HG03432 (cell line): ENCODE measurements at regions not wholly inside any gene's neighbourhood (a gene's known extent, or its start where the extent isn't known, plus 50 kb on each side); places are given as distances from the start of the nearest gene placed in this dataset.

ENCODE experiments used
- ATAC-seq: cut with Tn5 transposase; IDR thresholded peaks from one replicate; pipeline ENCODE4 v1.9.1; 2021; ENCODE audit warnings: mild to moderate bottlenecking, moderate library complexity; ENCODE audit not compliant: unreplicated experiment

DNA sequence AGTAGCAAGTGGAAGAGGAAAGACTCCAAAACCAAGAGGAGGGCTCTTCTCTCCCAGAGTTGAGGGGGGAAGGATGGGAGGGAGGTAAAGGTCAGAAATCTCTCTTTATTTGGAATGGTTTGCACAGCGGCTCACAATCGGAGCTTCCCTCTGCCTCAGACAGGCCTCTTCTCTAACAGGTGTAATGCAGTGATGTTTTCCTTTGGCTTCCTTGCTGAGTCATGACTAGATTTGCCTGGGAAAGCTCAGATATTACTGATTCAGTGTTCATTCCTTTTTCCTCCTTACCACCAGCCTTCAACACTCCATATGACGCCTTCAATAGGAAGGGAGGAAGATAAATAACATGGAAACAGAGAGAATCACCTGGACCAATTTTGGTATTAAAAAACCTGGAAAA, 136.6 kb downstream of the RNF152 start:
- ATAC-seq = no peak

DNA sequence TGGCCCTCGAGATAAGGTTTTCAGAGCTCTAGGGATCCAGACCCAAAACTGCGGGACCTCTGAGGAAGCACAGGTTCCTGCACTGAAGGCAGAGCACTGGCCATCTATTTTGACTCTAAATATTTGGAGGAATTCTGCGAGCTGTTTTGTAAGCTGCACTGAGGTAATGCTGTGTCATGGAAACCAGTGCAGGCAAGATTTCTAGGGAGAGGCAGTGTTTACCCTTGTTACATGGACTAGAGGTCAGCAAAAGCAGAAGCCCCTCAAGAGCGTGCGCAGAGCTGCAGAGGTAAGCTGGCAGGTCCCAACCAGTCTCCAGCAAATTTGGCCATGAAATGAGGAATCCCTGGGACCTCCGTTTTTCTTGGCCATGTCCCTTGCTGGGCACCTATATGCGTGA, 137.3 kb downstream of the RNF152 start:
- no peak for ATAC-seq

DNA sequence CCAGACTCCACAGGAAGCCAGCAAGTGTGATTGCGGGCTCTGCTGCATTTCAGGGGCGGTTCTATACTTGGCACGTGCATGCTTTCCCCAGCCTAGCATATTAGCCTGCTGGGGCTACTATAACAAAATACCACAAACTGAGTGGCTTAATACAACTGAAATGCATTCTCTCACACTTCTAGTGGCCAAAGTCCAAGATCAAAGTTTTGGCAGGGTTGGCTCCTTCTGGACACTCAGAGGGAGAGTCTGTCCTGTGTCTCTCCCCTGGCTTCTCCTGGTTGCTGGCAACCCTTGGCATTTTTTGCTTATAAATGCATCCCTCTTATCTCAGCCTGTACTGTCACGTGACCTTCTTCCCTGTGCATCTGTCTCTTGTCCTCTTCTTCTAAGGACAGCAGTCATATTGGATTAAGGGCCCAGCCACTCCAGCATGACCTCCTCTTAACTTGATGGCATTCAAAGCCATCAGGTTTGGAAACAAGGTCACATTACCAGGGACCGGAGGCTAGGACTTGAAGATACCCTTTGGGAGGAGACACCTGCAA, 138.7 kb downstream of the RNF152 start:
- ATAC-seq = no peak

DNA sequence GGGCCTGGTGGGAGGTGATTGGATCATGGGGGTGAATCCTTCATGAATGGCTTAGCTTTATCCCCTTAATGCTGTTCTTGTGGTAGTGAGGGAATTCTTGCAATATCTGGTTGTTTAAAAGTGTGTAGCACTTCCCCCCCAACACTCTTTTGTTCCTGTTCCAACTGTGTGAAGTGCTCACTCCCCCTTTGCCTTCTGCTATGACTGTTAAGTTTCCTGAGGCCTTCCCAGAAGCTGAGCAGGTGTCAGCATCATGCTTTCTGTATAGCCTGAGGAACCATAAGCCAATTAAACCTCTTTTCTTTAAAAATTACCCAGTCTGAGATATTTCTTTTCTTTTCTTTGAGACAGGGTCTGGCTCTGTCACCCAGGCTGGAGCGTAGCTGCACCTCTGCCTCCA, 139.4 kb downstream of the RNF152 start:
- no peak for ATAC-seq

DNA sequence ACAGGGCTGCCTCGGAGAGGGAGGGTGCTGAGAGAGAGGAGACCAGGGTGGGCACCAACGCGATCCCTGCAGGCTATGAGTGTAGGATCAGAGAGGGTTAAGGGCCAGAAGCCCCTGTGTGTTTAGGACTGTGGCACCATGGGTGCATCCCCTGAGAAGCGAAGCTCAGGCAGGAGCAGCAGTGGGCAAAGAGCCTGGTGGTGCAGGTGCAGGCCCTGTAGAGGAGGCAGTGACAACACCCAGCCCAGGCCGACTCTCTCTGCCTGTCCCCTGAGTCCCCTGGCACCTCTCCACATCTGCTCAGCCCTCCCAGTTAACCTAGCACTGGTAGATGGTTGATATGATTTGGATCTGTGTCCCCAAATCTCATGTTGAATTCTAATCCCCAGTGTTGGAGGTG, 139.8 kb downstream of the RNF152 start:
- ATAC-seq = no peak

DNA sequence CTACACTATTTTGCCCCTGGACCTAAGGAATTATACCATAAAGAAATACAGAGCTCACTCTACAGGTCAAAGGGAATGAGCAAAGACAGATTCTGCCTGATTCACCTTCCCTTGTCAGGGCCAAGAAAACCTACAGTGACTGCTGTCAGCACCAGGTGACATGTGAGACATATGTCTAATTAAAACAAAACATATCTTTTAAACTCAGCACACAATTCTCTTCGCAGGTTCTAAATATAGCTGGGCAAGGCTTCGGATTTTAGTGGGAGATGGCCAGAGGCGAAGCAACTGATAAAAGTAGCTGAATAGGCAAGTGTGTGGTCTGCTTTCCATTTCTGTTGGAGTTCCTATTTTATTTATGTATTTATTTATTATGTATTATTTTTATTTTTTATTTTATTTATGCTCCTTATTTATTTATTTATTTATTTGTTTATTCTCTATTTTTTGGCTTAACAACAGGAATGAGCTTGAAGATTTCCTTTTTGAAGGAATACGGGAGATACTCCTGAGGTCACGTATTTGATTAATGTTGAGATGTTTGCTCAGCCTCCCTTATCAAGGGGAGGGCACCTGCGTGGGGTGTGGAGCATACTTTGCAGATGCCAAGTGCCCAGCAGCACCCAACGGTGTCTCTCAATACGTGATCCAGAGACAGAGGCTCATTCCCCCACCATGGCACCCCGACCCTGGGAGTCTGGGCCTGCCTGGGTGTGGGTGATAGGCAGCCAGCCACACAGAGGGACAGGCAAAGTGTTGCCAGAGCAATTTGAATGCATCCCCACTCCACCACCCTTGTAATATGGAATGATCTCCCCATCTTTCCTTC, 141.8 kb downstream of the RNF152 start:
- no peak for ATAC-seq

DNA sequence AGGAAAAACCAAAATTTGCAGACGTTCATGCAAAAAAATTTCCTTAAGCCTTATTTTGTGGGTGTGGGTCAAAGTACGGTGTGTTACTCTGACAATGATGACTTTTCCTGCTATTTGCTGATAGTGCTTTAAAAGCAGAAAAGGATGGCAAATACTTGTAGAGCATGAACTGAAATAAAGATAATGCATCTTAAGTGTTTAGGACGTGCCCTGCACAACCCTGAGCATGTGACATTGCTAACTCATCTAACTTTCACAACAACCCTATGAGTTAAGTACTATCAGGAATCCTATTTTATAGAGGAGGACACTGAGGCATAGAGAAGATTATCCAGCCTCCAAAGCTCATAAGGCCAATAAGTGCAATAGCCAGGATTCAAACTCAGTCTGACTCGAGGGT, 143.3 kb downstream of the RNF152 start:
- ATAC-seq = no peak

DNA sequence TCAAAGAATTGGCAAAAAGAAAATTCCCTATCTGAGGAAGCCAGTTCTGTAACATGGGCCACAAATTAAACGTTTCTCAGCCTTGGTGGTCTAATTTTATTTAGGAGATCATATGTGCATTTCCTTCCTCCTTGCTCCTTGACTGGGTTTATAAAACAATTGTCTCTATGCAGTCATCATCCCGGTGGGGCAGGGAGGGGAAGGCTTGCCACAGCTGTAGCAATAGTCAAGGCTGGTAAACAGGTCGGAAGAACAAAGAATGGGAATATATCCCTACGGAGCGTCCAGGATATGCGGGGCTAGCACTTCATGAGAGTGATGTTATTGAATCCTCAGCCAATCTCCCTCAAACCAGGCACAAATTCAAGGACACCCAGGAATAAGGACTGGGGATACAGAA, 143.8 kb downstream of the RNF152 start:
- ATAC-seq = no peak

DNA sequence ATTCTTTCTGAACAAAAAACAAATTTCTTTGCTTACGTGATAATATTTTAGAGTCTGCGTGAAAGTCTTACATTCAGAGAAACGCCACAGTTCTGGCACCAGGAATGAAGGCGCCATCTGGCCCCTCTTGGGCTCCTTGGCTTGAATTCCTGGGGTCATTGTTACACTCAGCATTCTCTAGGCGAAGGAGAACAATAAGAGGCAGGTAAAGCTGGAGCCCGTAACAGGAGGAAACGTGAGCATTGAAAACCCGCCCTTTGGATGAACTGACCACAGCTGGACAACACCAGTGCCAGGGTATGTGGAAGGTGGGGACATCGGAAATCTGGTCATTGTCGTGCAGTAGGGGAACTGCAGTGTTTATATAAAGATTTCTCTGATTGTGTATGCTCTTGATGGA, 144.8 kb downstream of the RNF152 start:
- ATAC-seq = no peak

DNA sequence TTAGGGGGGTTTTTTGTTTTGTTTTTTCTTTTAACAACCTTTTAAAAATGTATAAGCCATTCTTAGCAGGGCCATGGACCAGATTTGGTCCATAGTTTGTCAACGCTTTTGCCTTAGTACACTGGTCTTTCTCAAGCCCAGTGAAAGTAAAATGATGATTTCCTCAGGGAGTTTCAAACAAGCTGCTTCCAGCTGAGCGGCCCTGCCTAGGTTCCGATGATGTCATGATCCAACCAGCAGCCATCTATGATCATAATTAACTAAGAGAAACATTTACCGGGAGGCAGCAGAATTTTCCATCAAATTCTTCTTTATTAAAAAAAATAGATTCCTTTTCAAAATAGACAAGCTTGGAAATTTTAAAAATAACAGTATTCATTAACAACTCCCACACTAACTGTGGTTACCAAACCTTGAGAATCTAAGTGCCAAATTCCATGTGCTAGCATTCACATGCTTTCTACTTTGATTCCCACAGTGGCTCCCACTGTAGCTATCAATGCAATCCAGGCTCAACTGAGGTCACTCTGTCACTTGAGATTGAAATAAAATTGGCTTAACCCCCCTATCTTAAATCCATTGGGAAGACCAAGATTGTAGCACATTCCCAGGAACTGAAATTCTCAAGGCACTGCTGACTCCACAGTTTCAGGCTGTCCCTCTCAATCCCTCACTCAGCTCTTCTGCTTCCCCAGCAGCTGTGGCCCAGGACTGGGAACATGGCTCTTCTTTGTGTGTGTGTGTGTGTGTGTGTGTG, 148.9 kb downstream of the RNF152 start:
- ATAC-seq = no peak

DNA sequence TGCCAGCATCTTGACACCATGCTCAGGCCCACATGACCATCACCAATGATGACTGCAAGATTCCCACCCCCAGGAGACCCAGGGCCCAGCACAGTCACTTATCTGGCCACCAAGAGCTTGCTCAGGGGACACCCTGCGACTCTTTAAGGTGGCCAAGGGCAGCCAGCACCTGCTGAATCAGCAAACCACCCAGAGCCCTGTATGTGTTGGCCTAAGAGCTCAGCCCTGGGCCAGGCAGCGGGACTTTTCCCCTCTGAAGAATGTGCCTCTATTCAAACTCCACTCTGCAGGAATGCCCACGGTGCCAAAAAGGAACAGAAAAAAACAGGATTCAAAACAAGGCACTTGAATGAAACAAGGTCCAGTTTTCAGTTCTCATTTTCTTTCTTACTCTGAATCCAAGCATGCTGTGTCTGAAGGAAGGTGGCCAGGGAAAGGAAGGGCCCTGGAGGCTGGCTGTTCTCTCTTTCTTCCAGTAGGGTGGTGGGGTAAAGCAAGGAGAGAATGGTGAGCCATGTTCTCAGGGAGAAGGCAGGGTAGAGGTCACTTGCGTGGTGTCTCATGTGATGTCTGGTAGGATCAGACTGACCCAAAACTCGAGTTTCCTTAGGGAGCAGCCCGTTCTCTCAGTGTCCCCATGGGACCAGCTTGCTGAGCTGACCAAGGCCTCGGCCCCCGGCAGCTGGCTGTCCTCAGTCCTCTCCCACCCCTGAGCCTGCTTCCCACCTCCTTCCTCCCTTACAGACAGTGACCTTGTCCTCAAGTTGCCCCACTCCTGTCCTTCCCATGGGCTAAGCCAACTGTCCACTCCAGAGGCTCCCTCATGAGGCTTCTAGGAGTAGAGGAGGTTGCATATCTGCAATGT, 150.0 kb downstream of the RNF152 start:
- ATAC-seq = no peak

DNA sequence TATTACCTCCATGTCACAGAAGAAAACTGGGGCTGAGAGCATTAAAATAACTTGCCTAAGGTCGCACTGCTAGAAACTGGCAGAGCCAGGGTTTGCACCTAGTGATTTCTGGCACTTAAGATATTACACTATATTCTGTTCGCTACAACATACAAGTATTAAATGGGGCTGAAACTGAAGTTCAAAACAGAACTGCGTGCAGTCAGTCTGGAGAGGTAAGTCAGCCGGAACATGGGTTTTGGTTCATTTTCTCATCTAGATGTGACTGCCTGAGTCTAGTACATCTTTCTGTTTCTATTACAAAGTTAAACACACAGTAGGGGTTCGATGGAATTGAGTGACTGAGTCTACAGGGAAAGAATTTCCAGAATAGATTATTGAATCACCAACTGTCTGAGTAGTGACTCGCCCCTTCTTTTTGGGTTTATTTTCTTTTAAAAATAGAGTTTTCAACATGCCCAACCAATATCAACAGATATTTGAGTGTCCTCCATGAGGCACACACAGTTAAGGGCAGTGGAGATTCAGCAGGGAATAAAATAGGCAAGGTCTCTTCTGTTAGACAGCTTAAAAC, 150.8 kb downstream of the RNF152 start:
- no peak for ATAC-seq

DNA sequence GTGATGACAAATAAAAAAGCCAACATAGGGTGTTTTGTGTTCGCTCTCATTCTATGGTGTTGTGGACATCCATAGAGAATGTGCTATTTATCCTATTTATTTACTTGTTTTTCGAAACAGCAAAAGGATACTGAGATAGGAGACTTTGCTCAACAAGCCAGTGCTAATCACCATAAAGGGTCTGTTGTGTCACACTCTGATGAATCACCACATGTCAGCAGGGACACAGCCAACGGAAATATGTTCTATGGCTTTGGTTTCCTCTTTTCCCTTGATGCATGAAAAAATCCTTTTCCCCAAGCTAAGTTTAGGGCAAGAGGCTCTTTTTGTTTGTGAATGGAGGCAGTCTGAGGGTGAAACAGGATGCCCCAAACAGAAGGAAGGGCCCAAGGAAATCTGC, 154.3 kb downstream of the RNF152 start:
- ATAC-seq = no peak

DNA sequence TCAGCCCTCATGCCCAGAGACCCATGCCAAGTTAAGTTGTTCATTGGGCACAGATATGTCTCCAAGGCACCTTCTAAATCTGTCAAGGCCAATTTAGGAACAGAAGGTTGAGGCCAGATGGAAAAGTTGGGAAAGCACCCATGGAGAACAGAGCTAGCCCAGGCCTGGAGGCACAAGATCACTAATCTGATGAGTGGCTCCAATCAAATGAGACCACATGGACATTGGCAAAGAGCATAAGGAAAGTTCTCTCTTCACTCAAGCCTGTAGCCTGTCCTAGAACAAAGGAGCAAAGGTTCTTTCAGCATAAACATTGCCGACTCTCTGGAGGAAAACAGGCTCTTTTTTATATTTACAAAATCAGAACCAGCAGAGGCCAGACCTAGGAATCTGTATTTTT, 154.8 kb downstream of the RNF152 start:
- ATAC-seq = no peak

DNA sequence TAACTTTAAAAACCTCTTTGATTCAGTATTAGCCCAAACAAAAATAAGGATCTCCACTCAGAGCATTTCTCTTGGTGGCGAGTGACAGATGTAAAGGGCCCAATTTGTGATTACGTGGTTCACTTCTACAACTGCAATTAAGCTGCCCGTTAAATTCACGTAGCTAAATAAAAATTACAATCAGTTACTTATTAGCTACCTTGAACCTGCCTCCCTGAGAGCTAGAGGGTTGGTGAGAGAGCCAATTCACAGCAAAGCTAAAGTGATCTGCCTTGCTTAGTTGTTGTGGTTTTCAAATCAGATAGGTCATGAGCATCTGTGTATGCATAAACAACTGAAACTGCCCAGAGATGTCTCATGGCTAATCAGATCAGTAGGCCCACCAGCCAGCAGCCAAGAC, 156.7 kb downstream of the RNF152 start:
- no peak for ATAC-seq

DNA sequence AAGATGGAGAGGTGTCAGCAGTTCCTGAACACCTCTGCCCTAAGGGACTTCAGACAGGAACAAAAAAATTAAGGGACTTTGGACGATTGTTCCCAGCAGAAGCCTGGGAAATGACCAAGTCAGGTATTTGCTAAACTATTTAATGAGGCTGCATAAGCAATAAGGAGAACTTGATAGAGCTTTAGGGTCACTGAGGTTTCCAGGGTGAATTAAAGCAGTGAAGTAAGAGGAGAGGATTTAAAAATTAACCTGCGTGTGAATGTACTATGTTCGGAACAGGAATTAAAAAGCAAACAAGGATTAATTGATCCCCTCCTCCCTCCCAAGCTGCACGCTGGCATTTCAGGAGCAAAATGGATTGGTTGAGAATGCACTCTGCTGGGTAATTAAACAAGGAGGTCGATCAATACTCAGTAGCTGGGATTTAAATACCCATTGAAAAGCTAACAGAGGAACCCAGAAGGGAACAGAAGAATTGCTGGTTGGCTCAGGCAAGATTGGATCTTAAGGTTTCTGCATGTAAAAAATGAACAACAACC, 157.2 kb downstream of the RNF152 start:
- no peak for ATAC-seq

DNA sequence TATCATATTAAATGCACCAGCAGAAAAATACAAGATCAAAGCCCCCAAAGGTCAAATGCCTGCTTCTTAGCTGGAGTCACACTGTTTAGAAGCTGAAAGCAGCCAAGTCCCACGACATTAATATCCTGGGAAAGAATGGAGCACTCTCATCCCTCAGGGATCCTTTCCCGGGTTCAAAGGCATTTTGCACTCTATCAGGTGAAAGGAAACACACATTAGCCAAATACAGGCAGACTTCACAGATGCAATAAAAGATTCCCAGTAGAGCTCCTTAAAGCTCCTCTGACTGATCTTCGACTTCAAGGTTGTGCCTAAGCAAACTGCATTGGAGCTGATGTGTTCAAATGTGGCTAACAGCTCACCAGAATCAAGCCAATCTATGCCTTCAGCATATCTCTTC, 158.4 kb downstream of the RNF152 start:
- no peak for ATAC-seq

DNA sequence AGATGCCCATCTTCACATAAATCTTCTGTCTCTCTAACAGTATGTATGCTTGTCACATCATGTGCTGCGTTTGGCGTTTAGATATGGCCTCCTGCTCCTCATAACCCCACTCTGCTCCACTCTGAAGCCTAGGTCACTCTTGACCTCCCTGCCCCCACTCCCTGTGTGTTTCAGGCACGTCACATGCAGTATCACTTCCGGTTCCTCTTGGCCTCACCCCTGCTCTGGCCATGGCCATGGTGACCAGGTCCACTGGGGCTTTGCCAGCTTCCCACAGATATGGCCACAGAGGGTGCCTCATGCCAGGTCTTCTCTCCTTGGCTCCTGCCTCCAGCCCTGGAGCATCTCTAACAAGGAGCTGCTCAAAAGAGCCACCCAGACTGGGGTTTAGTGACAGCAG, 160.0 kb downstream of the RNF152 start:
- no peak for ATAC-seq

DNA sequence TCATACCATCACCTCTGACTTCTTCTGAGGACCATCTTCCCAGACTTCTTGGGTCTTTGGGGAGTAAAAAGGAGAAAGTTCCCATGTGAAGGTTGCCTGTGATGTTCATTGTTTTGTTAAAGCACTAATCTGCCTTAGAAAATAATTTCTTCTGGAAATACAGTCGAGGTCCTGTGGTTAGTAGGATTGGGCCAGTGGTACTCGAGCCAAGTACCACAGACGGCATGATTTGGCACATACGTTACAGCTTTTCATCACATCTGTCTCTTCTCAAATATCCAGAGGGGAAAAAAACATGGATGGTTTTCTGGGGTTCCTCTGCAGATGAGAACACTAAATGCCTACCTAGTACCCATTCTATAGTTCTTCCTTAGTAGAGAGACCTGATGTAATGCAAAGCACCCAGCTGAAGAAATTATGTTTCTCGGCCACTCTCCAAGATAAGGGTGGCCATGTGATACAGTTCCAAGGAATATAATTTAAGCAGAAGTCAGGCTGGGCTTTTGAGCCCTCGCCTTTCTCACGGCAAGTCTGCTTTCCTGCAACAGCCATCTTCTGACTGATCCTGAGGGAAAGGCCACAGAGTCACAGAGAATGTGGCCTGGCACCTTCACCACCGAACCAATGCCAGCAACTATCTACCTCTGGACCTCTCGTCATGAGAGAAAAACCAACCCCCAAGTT, 161.0 kb downstream of the RNF152 start:
- no peak for ATAC-seq

DNA sequence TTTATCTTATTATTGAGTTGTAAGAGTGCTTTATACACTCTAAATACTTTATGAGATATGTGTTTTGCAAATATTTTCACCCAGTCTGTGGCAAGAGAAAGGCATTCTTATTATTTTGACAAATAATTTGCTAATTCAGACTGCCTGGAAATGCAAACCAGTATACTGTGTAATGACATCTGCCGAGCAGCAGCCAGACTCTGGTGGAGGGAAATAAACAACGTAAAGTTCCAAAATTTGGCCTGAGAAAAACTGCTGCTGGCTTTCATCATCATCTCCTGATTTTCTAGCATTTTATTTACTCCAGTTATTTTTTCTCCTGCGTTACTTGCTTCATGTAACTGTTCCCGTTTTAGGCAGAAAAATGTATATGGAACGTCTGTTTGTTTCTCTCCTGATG, 161.6 kb downstream of the RNF152 start:
- ATAC-seq = no peak
